H1 (cell line): ENCODE measurements at regions not wholly inside any gene's neighbourhood (a gene's known extent, or its start where the extent isn't known, plus 50 kb on each side); places are given as distances from the start of the nearest gene placed in this dataset.

ENCODE experiments used
- BACH1 ChIP-seq: IDR thresholded peaks from 2 replicates; pipeline ENCODE4 v1.6.1; 2012; ENCODE audit warnings: low read length, improper control_type of control experiment
- JUN ChIP-seq: IDR thresholded peaks from 2 replicates; pipeline ENCODE4 v1.6.1; 2011; ENCODE audit warnings: low read depth, mild to moderate bottlenecking, improper control_type of control experiment, low read length
- KDM1A ChIP-seq: fragments of 200-600, 300-600 bp; sonication (generic); IDR thresholded peaks from 2 replicates; pipeline ENCODE4 v1.7.1; 2016; ENCODE audit warnings: mild to moderate bottlenecking, low read length, borderline replicate concordance
- NANOG ChIP-seq: IDR thresholded peaks from 2 replicates; pipeline ENCODE4 v1.6.1; 2011; ENCODE audit warnings: low read length, low read depth, mild to moderate bottlenecking, inconsistent platforms; ENCODE audit not compliant: insufficient read depth, poor library complexity, severe bottlenecking
- NRF1 ChIP-seq: IDR thresholded peaks from 2 replicates; pipeline ENCODE4 v1.6.1; 2011; ENCODE audit warnings: mild to moderate bottlenecking, low read depth, low read length, improper control_type of control experiment
- POU5F1 ChIP-seq: IDR thresholded peaks from 2 replicates; pipeline ENCODE4 v1.6.1; 2011; ENCODE audit warnings: low read depth, mild to moderate bottlenecking, low read length, moderate library complexity
- SIX5 ChIP-seq: IDR thresholded peaks from 2 replicates; pipeline ENCODE4 v1.6.1; 2011; ENCODE audit warnings: mild to moderate bottlenecking, low read depth, low read length
- SP2 ChIP-seq: IDR thresholded peaks from 2 replicates; pipeline ENCODE4 v1.6.1; 2012; ENCODE audit warnings: mild to moderate bottlenecking, low read length, inconsistent platforms
- SP4 ChIP-seq: IDR thresholded peaks from 2 replicates; pipeline ENCODE4 v1.6.1; 2012; ENCODE audit warnings: low read length, inconsistent platforms
- TBP ChIP-seq: IDR thresholded peaks from 2 replicates; pipeline ENCODE4 v1.6.1; 2011; ENCODE audit warnings: low read depth, low read length, improper control_type of control experiment
- TF ChIP-seq, protein P1 (sequence below): fragments of 300-600 bp; sonication (generic); IDR thresholded peaks from 2 replicates; pipeline ENCODE4 v1.7.1; 2012; ENCODE audit warnings: low read length, moderate library complexity, mild to moderate bottlenecking, inconsistent platforms; ENCODE audit not compliant: insufficient replicate concordance
- TF ChIP-seq, protein P2 (sequence below): IDR thresholded peaks from 2 replicates; pipeline ENCODE4 v1.6.1; 2012; ENCODE audit warnings: inconsistent platforms
- TF ChIP-seq, protein P3 (sequence below): IDR thresholded peaks from 2 replicates; pipeline ENCODE4 v1.6.1; 2012; ENCODE audit warnings: inconsistent platforms

DNA sequence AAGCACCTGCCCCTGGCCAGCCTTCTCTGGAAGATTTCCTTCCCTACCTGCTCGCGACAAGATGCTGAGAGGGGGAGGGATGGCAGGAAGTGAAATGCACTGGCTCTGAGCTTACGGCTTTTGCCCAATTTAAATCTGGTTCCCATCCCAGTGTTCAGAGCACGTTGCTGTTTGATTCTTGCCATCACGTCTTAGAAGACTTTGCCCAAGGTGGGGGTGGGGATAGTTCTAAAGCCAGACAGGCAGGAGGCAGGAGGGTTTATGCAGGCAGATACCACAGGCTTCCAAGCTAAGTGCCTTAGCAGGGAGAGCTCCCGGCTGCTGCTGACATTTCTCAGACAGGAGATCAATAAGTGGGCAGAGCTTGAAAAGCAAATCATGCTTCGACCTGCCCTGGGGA lies 393.9 kb downstream of the MID1IP1 start (continued):
- TF ChIP-seq, protein P1, sequence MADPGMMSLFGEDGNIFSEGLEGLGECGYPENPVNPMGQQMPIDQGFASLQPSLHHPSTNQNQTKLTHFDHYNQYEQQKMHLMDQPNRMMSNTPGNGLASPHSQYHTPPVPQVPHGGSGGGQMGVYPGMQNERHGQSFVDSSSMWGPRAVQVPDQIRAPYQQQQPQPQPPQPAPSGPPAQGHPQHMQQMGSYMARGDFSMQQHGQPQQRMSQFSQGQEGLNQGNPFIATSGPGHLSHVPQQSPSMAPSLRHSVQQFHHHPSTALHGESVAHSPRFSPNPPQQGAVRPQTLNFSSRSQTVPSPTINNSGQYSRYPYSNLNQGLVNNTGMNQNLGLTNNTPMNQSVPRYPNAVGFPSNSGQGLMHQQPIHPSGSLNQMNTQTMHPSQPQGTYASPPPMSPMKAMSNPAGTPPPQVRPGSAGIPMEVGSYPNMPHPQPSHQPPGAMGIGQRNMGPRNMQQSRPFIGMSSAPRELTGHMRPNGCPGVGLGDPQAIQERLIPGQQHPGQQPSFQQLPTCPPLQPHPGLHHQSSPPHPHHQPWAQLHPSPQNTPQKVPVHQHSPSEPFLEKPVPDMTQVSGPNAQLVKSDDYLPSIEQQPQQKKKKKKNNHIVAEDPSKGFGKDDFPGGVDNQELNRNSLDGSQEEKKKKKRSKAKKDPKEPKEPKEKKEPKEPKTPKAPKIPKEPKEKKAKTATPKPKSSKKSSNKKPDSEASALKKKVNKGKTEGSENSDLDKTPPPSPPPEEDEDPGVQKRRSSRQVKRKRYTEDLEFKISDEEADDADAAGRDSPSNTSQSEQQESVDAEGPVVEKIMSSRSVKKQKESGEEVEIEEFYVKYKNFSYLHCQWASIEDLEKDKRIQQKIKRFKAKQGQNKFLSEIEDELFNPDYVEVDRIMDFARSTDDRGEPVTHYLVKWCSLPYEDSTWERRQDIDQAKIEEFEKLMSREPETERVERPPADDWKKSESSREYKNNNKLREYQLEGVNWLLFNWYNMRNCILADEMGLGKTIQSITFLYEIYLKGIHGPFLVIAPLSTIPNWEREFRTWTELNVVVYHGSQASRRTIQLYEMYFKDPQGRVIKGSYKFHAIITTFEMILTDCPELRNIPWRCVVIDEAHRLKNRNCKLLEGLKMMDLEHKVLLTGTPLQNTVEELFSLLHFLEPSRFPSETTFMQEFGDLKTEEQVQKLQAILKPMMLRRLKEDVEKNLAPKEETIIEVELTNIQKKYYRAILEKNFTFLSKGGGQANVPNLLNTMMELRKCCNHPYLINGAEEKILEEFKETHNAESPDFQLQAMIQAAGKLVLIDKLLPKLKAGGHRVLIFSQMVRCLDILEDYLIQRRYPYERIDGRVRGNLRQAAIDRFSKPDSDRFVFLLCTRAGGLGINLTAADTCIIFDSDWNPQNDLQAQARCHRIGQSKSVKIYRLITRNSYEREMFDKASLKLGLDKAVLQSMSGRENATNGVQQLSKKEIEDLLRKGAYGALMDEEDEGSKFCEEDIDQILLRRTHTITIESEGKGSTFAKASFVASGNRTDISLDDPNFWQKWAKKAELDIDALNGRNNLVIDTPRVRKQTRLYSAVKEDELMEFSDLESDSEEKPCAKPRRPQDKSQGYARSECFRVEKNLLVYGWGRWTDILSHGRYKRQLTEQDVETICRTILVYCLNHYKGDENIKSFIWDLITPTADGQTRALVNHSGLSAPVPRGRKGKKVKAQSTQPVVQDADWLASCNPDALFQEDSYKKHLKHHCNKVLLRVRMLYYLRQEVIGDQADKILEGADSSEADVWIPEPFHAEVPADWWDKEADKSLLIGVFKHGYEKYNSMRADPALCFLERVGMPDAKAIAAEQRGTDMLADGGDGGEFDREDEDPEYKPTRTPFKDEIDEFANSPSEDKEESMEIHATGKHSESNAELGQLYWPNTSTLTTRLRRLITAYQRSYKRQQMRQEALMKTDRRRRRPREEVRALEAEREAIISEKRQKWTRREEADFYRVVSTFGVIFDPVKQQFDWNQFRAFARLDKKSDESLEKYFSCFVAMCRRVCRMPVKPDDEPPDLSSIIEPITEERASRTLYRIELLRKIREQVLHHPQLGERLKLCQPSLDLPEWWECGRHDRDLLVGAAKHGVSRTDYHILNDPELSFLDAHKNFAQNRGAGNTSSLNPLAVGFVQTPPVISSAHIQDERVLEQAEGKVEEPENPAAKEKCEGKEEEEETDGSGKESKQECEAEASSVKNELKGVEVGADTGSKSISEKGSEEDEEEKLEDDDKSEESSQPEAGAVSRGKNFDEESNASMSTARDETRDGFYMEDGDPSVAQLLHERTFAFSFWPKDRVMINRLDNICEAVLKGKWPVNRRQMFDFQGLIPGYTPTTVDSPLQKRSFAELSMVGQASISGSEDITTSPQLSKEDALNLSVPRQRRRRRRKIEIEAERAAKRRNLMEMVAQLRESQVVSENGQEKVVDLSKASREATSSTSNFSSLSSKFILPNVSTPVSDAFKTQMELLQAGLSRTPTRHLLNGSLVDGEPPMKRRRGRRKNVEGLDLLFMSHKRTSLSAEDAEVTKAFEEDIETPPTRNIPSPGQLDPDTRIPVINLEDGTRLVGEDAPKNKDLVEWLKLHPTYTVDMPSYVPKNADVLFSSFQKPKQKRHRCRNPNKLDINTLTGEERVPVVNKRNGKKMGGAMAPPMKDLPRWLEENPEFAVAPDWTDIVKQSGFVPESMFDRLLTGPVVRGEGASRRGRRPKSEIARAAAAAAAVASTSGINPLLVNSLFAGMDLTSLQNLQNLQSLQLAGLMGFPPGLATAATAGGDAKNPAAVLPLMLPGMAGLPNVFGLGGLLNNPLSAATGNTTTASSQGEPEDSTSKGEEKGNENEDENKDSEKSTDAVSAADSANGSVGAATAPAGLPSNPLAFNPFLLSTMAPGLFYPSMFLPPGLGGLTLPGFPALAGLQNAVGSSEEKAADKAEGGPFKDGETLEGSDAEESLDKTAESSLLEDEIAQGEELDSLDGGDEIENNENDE, result no peak
- TF ChIP-seq, protein P2, sequence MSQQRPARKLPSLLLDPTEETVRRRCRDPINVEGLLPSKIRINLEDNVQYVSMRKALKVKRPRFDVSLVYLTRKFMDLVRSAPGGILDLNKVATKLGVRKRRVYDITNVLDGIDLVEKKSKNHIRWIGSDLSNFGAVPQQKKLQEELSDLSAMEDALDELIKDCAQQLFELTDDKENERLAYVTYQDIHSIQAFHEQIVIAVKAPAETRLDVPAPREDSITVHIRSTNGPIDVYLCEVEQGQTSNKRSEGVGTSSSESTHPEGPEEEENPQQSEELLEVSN, result no peak
- TF ChIP-seq JUN (no peak), NANOG (no peak), TBP (no peak), NRF1 (no peak), SIX5 (no peak), SP2 (no peak), KDM1A (no peak), POU5F1 (no peak), BACH1 (no peak), SP4 (no peak)
- TF ChIP-seq, protein P3, sequence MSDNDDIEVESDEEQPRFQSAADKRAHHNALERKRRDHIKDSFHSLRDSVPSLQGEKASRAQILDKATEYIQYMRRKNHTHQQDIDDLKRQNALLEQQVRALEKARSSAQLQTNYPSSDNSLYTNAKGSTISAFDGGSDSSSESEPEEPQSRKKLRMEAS, result no peak
